NT2/D1 (cell line): ENCODE measurements at regions not wholly inside any gene's neighbourhood (a gene's known extent, or its start where the extent isn't known, plus 50 kb on each side); places are given as distances from the start of the nearest gene placed in this dataset.

Source experiments
- SUZ12 ChIP-seq: IDR thresholded peaks from 2 replicates; pipeline ENCODE4 v1.6.1; 2011; ENCODE audit not compliant: insufficient read length, insufficient read depth; ENCODE audit errors: extremely low read depth
- YY1 ChIP-seq: IDR thresholded peaks from 2 replicates; pipeline ENCODE4 v1.6.1; 2011; ENCODE audit not compliant: insufficient read length, insufficient read depth
- ZNF274 ChIP-seq: IDR thresholded peaks from 2 replicates; pipeline ENCODE4 v1.6.1; 2011; ENCODE audit warnings: mild to moderate bottlenecking, low read depth, low read length

DNA sequence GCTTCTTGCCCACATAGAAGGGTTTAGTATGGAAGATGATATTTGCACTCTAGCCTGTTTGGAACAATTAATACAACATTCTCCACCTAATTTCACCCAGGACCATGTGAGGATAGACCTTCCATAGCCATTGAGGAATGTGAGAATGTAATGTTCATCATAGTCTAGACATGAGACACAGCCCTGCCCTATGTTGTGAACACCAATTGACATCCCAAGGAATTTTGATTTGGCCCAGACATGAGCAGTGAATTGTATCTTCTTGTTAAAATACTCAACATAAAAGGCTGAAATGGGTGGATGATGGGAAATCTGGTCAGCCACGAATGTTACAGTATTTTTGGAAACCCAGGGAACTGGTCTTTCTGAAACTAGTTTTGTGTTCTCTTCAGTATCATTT is 892.3 kb upstream of the CHORDC1 start:
- no peak for TF ChIP-seq YY1
- TF ChIP-seq ZNF274 = no peak
- TF ChIP-seq SUZ12 = no peak
